Parathyroid adenoma (tissue), 2 donors: ENCODE measurements at regions not wholly inside any gene's neighbourhood (a gene's known extent, or its start where the extent isn't known, plus 50 kb on each side); places are given as distances from the start of the nearest gene placed in this dataset.

ENCODE experiments used
- H2AFZ ChIP-seq: fragments of 300-600 bp; sonication (generic); one replicate; pipeline ENCODE4 v1.7.0; 2017; ENCODE audit warnings: antibody characterized with exemption, mild to moderate bottlenecking
- H3K27ac ChIP-seq: fragments of 300-600 bp; sonication (generic); one replicate; pipeline ENCODE4 v1.7.0; 2017
- H3K27me3 ChIP-seq: fragments of 300-600 bp; sonication (generic); one replicate; pipeline ENCODE4 v1.7.0; 2017; ENCODE audit warnings: low read length; ENCODE audit not compliant: control insufficient read depth, insufficient read depth
- H3K36me3 ChIP-seq: fragments of 300-600 bp; sonication (generic); one replicate; pipeline ENCODE4 v1.7.0; 2017; ENCODE audit warnings: low read length; ENCODE audit not compliant: control insufficient read depth, insufficient read depth
- H3K4me1 ChIP-seq: fragments of 300-600 bp; sonication (generic); one replicate; pipeline ENCODE4 v1.7.0; 2017; ENCODE audit warnings: control low read depth
- H3K4me2 ChIP-seq: fragments of 300-600 bp; sonication (generic); one replicate; pipeline ENCODE4 v1.7.0; 2017; ENCODE audit warnings: low read length
- H3K4me3 ChIP-seq: fragments of 300-600 bp; sonication (generic); one replicate; pipeline ENCODE4 v1.7.0; 2017; ENCODE audit warnings: low read depth, low read length
- H3K79me2 ChIP-seq: fragments of 300-600 bp; sonication (generic); one replicate; pipeline ENCODE4 v1.7.0; 2017; ENCODE audit warnings: control low read depth
- H3K9ac ChIP-seq: fragments of 300-600 bp; sonication (generic); one replicate; pipeline ENCODE4 v1.7.0; 2017; ENCODE audit warnings: mild to moderate bottlenecking
- H3K9me3 ChIP-seq: fragments of 300-600 bp; sonication (generic); one replicate; pipeline ENCODE4 v1.7.0; 2017; ENCODE audit warnings: low read length; ENCODE audit not compliant: control insufficient read depth
- CTCF ChIP-seq: fragments of 300-600 bp; sonication (generic); IDR thresholded peaks from one replicate; pipeline ENCODE4 v1.7.0; 2017; ENCODE audit warnings: antibody characterized with exemption, mild to moderate bottlenecking
- donor health status: primary hyperparathyroidism.

- Histone ChIP-seq H2AFZ (no peak overlapping the region), H3K4me2 (no peak overlapping the region), H3K79me2 (no peaks in the 10 kb centered on the region), H3K36me3 (no peaks in the 10 kb centered on the region), H3K4me1 (no peaks in the 10 kb centered on the region), H3K4me3 (no peak overlapping the region), H3K27me3 (no peaks in the 10 kb centered on the region), H3K27ac (no peak overlapping the region), H3K9me3 (no peaks in the 10 kb centered on the region), H3K9ac (no peak overlapping the region)
- TF ChIP-seq CTCF = no peak
These were observed 90.9 kb upstream of the RNF32 start for GRCh38 chr7:156549636-156550035.

- no peak for TF ChIP-seq CTCF
These were observed 92.6 kb upstream of the RNF32 start for GRCh38 chr7:156547884-156548561.

GRCh38 chr7:156545979-156546378 lies 94.6 kb upstream of the RNF32 start:
- H3K9me3 ChIP-seq = no peaks in the 10 kb centered on the region

More at GRCh38 chr7:156547884-156548561, 92.6 kb upstream of the RNF32 start:
- Histone ChIP-seq H3K36me3 (no peaks in the 10 kb centered on the region), H3K4me2 (no peak overlapping the region), H3K9ac (no peak overlapping the region), H3K27ac (no peak overlapping the region), H2AFZ (no peak overlapping the region), H3K4me3 (no peak overlapping the region), H3K9me3 (no peaks in the 10 kb centered on the region), H3K79me2 (no peaks in the 10 kb centered on the region), H3K4me1 (no peaks in the 10 kb centered on the region), H3K27me3 (no peaks in the 10 kb centered on the region)

GRCh38 chr7:156544919-156545715 lies 95.5 kb upstream of the RNF32 start:
- H3K9me3 ChIP-seq = no peaks in the 10 kb centered on the region
- H3K4me3 ChIP-seq = no peak overlapping the region
- no peak overlapping the region for H3K9ac ChIP-seq
- no peak overlapping the region for H3K4me2 ChIP-seq
- H3K36me3 ChIP-seq = no peaks in the 10 kb centered on the region
- no peak overlapping the region for H2AFZ ChIP-seq
- H3K79me2 ChIP-seq = no peaks in the 10 kb centered on the region
- no peak for TF ChIP-seq CTCF
- no peaks in the 10 kb centered on the region for H3K27me3 ChIP-seq
- no peak overlapping the region for H3K27ac ChIP-seq
- H3K4me1 ChIP-seq = no peaks in the 10 kb centered on the region

More at GRCh38 chr7:156545979-156546378, 94.6 kb upstream of the RNF32 start:
- no peaks in the 10 kb centered on the region for H3K27me3 ChIP-seq
- no peak overlapping the region for H3K27ac ChIP-seq
- H3K4me2 ChIP-seq = no peak overlapping the region
- H3K9ac ChIP-seq = no peak overlapping the region
- TF ChIP-seq CTCF = no peak
- no peak overlapping the region for H3K4me3 ChIP-seq
- no peaks in the 10 kb centered on the region for H3K79me2 ChIP-seq
- no peaks in the 10 kb centered on the region for H3K4me1 ChIP-seq
- H3K36me3 ChIP-seq = no peaks in the 10 kb centered on the region
- H2AFZ ChIP-seq = no peak overlapping the region
